ENCODE measurements at regions not wholly inside any gene's neighbourhood (a gene's known extent, or its start where the extent isn't known, plus 50 kb on each side); places are given as distances from the start of the nearest gene placed in this dataset.

- no peak overlapping the region for H3K4me2 ChIP-seq (ENCODE audit: insufficient read depth, low read length)
- no peaks in the 10 kb centered on the region; the same call in 1 of the 2 replicates for H3K9me3 ChIP-seq (replicated peaks; ENCODE audit: control insufficient read depth, insufficient read depth, low read depth, low read length)
- H3K27me3 ChIP-seq (ENCODE audit: control insufficient read depth in 2 of 2, insufficient read depth in 2 of 2, low read length in 2 of 2), result no peaks in the 10 kb centered on the region
- ChIA-PET CTCF (ENCODE audit: low intra/inter-chr PET ratio) (no interaction called here), POLR2A (no interaction called here)
- no peak for ATAC-seq
- BruUV-seq (replicated peaks), result no TSS peak
- no peaks in the 10 kb centered on the region for H3K79me2 ChIP-seq (ENCODE audit: control insufficient read depth, insufficient read depth, low read length)
- WGBS (ENCODE audit: insufficient coverage, low coverage, missing lambda C conversion rate), result 0% methylated on average over 2 of the region's 2 CpGs
- H3K27ac ChIP-seq (ENCODE audit: extremely low read depth, low read depth, low read length), result no peak overlapping the region
- no peaks in the 10 kb centered on the region for H4K20me1 ChIP-seq (replicated peaks; ENCODE audit: control insufficient read depth, insufficient read depth, low read length)
- H2AFZ ChIP-seq (ENCODE audit: low read depth, low read length), result no peak overlapping the region
- no peak for FAIRE-seq
- in situ Hi-C loops (cut with MboI), result no loop called here
- H3K36me3 ChIP-seq (ENCODE audit: control insufficient read depth, insufficient read depth, low read length), result no peaks in the 10 kb centered on the region
- H3K4me3 ChIP-seq, result no peak overlapping the region
- H3K4me1 ChIP-seq (replicated peaks in 1 of 2; ENCODE audit: control insufficient read depth in 2 of 2, insufficient read depth in 2 of 2, low read length in 2 of 2), result no peaks in the 10 kb centered on the region
- H3K9ac ChIP-seq (ENCODE audit: insufficient read depth in 1 of 2, low read depth in 2 of 2, low read length in 2 of 2), result no peak overlapping the region
- DNase-seq (ENCODE audit: extremely low read depth in 1 of 4, low spot score in 3 of 4), result no peak
- H3K9me1 ChIP-seq (ENCODE audit: control insufficient read depth, insufficient read depth, low read length), result no peaks in the 10 kb centered on the region
- intact Hi-C loops (cut with micrococcal nuclease), result no loop called here
- TF ChIP-seq ZNF324 (CRISPR knock-in tag; IDR thresholded peaks at IDR 0.05) (no peak), STAT6 (CRISPR knock-in tag; IDR thresholded peaks at IDR 0.05) (no peak), ZNF740 (CRISPR knock-in tag; IDR thresholded peaks at IDR 0.05) (no peak), ZNF740 (tag; IDR thresholded peaks at IDR 0.05) (no peak), ARID3A (IDR thresholded peaks at IDR 0.05; ENCODE audit: borderline replicate concordance, low read depth, low read length) (no peak), KDM5B (IDR thresholded peaks at IDR 0.05; ENCODE audit: insufficient replicate concordance, low read depth, low read length) (no peak), ZNF318 (IDR thresholded peaks at IDR 0.05; ENCODE audit: borderline replicate concordance in 1 of 2, low read depth in 1 of 2) (no peak)
Observed at GRCh38 chr6:103344554-103345163, 1515.1 kb downstream of the HACE1 start.
